ENCODE measurements at regions not wholly inside any gene's neighbourhood (a gene's known extent, or its start where the extent isn't known, plus 50 kb on each side); places are given as distances from the start of the nearest gene placed in this dataset.
A peak's percentile ranks its signal among the peaks of the same experiment; 100 is the strongest.

- H3K4me2 ChIP-seq (ENCODE audit: low read length), result no peak overlapping the region
- no peak overlapping the region for H2BK5ac ChIP-seq (ENCODE audit: low read depth, low read length, poor library complexity)
- no peaks in the 10 kb centered on the region for H3K79me2 ChIP-seq (ENCODE audit: control insufficient read depth, insufficient read depth, low read length, poor library complexity)
- H2BK120ac ChIP-seq (ENCODE audit: insufficient read depth, low read length, poor library complexity), result no peak overlapping the region
- no peak for DNase-seq
- H3K4me1 ChIP-seq (ENCODE audit: control insufficient read depth in 1 of 2, insufficient read depth in 2 of 2, low read length in 2 of 2), result peaks cover 11 to 12% of the 10 kb centered on the region in 2 experiments
- H3K79me1 ChIP-seq (ENCODE audit: low read length), result no peaks in the 10 kb centered on the region
- H3K36me3 ChIP-seq (ENCODE audit: control insufficient read depth in 1 of 2, insufficient read depth in 2 of 2, low read length in 2 of 2), result no peaks in the 10 kb centered on the region
- no peak overlapping the region for H4K8ac ChIP-seq (ENCODE audit: low read depth, low read length)
- no peaks in the 10 kb centered on the region for H3K9me3 ChIP-seq (ENCODE audit: insufficient read depth, low read depth, low read length)
- H3K27me3 ChIP-seq (ENCODE audit: insufficient read depth, low read length), result no peaks in the 10 kb centered on the region
- no peak overlapping the region for H3K23ac ChIP-seq (ENCODE audit: low read length)
- no peak overlapping the region for H2BK12ac ChIP-seq (ENCODE audit: low read length)
- no peak overlapping the region for H2AK5ac ChIP-seq (ENCODE audit: low read length)
- H3K14ac ChIP-seq (ENCODE audit: low read length), result no peak overlapping the region
- no peak overlapping the region for H4K12ac ChIP-seq (ENCODE audit: low read depth, low read length)
- no peak overlapping the region for H3K4me3 ChIP-seq (ENCODE audit: low read depth, low read length)
- no peak overlapping the region for H3K27ac ChIP-seq (ENCODE audit: low read depth, low read length)
- no CpG with 5 or more reads among the region's 24 CpGs for WGBS (ENCODE audit: extremely low coverage, insufficient coverage, insufficient read length)
- no peak overlapping the region for H4K91ac ChIP-seq (ENCODE audit: low read depth, low read length)
- no peak overlapping the region for H2AFZ ChIP-seq (ENCODE audit: insufficient read depth, low read length, poor library complexity)
- H3K18ac ChIP-seq (ENCODE audit: low read length), result no peak overlapping the region
- H3K4ac ChIP-seq (ENCODE audit: low read depth, low read length), result no peak overlapping the region
- no peak overlapping the region for H3K9ac ChIP-seq (ENCODE audit: low read length)
Measured at GRCh38 chr16:85338989-85339685, 226.9 kb upstream of the CIBAR2 start.

- no peak overlapping the region for H3K4me3 ChIP-seq (ENCODE audit: low read depth, low read length)
- no peak overlapping the region for H3K27ac ChIP-seq (ENCODE audit: low read depth, low read length)
- H2BK5ac ChIP-seq (ENCODE audit: low read depth, low read length, poor library complexity), result no peak overlapping the region
- H3K79me2 ChIP-seq (ENCODE audit: control insufficient read depth, insufficient read depth, low read length, poor library complexity), result no peaks in the 10 kb centered on the region
- H2AFZ ChIP-seq (ENCODE audit: insufficient read depth, low read length, poor library complexity), result no peak overlapping the region
- DNase-seq, result no peak
- no peaks in the 10 kb centered on the region for H3K79me1 ChIP-seq (ENCODE audit: low read length)
- WGBS (ENCODE audit: extremely low coverage, insufficient coverage, insufficient read length), result no CpG with 5 or more reads among the region's 19 CpGs
- H3K4ac ChIP-seq (ENCODE audit: low read depth, low read length), result no peak overlapping the region
- H4K91ac ChIP-seq (ENCODE audit: low read depth, low read length), result no peak overlapping the region
- H3K9me3 ChIP-seq (ENCODE audit: insufficient read depth, low read depth, low read length), result peaks cover 4% of the 10 kb centered on the region
- H4K12ac ChIP-seq (ENCODE audit: low read depth, low read length), result no peak overlapping the region
- H3K23ac ChIP-seq (ENCODE audit: low read length), result no peak overlapping the region
- no peak overlapping the region for H3K18ac ChIP-seq (ENCODE audit: low read length)
- no peak overlapping the region for H3K9ac ChIP-seq (ENCODE audit: low read length)
- H2AK5ac ChIP-seq (ENCODE audit: low read length), result peak overlapping the region; percentile 36
- H2BK12ac ChIP-seq (ENCODE audit: low read length), result no peak overlapping the region
- no peak overlapping the region for H3K14ac ChIP-seq (ENCODE audit: low read length)
- H3K36me3 ChIP-seq (ENCODE audit: control insufficient read depth in 1 of 2, insufficient read depth in 2 of 2, low read length in 2 of 2), result no peaks in the 10 kb centered on the region
- no peak overlapping the region for H3K4me2 ChIP-seq (ENCODE audit: low read length)
- peaks cover 0 to 2% of the 10 kb centered on the region in 2 experiments for H3K4me1 ChIP-seq (ENCODE audit: control insufficient read depth in 1 of 2, insufficient read depth in 2 of 2, low read length in 2 of 2)
- H2BK120ac ChIP-seq (ENCODE audit: insufficient read depth, low read length, poor library complexity), result no peak overlapping the region
- H4K8ac ChIP-seq (ENCODE audit: low read depth, low read length), result no peak overlapping the region
- H3K27me3 ChIP-seq (ENCODE audit: insufficient read depth, low read length), result no peaks in the 10 kb centered on the region
Measured at GRCh38 chr16:85341972-85342695, 229.9 kb upstream of the CIBAR2 start.

- H3K14ac ChIP-seq (ENCODE audit: low read length), result no peak overlapping the region
- no peak overlapping the region for H3K9ac ChIP-seq (ENCODE audit: low read length)
- H3K27ac ChIP-seq (ENCODE audit: low read depth, low read length), result no peak overlapping the region
- H3K4ac ChIP-seq (ENCODE audit: low read depth, low read length), result no peak overlapping the region
- no peaks in the 10 kb centered on the region for H3K27me3 ChIP-seq (ENCODE audit: insufficient read depth, low read length)
- no peak overlapping the region for H3K18ac ChIP-seq (ENCODE audit: low read length)
- no CpG with 5 or more reads among the region's 17 CpGs for WGBS (ENCODE audit: extremely low coverage, insufficient coverage, insufficient read length)
- peaks cover 3 to 6% of the 10 kb centered on the region in 2 experiments for H3K4me1 ChIP-seq (ENCODE audit: control insufficient read depth in 1 of 2, insufficient read depth in 2 of 2, low read length in 2 of 2)
- H4K12ac ChIP-seq (ENCODE audit: low read depth, low read length), result no peak overlapping the region
- H2AK5ac ChIP-seq (ENCODE audit: low read length), result no peak overlapping the region
- no peak overlapping the region for H2BK120ac ChIP-seq (ENCODE audit: insufficient read depth, low read length, poor library complexity)
- no peak for DNase-seq
- H4K8ac ChIP-seq (ENCODE audit: low read depth, low read length), result no peak overlapping the region
- H3K9me3 ChIP-seq (ENCODE audit: insufficient read depth, low read depth, low read length), result peaks cover 4% of the 10 kb centered on the region
- no peak overlapping the region for H3K23ac ChIP-seq (ENCODE audit: low read length)
- no peak overlapping the region for H3K4me3 ChIP-seq (ENCODE audit: low read depth, low read length)
- no peaks in the 10 kb centered on the region for H3K79me1 ChIP-seq (ENCODE audit: low read length)
- no peaks in the 10 kb centered on the region for H3K79me2 ChIP-seq (ENCODE audit: control insufficient read depth, insufficient read depth, low read length, poor library complexity)
- H3K4me2 ChIP-seq (ENCODE audit: low read length), result no peak overlapping the region
- no peaks in the 10 kb centered on the region for H3K36me3 ChIP-seq (ENCODE audit: control insufficient read depth in 1 of 2, insufficient read depth in 2 of 2, low read length in 2 of 2)
- H2AFZ ChIP-seq (ENCODE audit: insufficient read depth, low read length, poor library complexity), result no peak overlapping the region
- no peak overlapping the region for H4K91ac ChIP-seq (ENCODE audit: low read depth, low read length)
- H2BK12ac ChIP-seq (ENCODE audit: low read length), result no peak overlapping the region
- no peak overlapping the region for H2BK5ac ChIP-seq (ENCODE audit: low read depth, low read length, poor library complexity)
Measured at GRCh38 chr16:85344502-85345128, 232.3 kb upstream of the CIBAR2 start.

- H3K23ac ChIP-seq (ENCODE audit: low read length), result no peak overlapping the region
- no peak overlapping the region for H4K8ac ChIP-seq (ENCODE audit: low read depth, low read length)
- H3K18ac ChIP-seq (ENCODE audit: low read length), result no peak overlapping the region
- no peak overlapping the region for H3K4me3 ChIP-seq (ENCODE audit: low read depth, low read length)
- H3K27ac ChIP-seq (ENCODE audit: low read depth, low read length), result no peak overlapping the region
- H3K79me2 ChIP-seq (ENCODE audit: control insufficient read depth, insufficient read depth, low read length, poor library complexity), result no peaks in the 10 kb centered on the region
- H3K14ac ChIP-seq (ENCODE audit: low read length), result no peak overlapping the region
- no peak for DNase-seq
- no peaks in the 10 kb centered on the region for H3K79me1 ChIP-seq (ENCODE audit: low read length)
- H3K9me3 ChIP-seq (ENCODE audit: insufficient read depth, low read depth, low read length), result peaks cover 4% of the 10 kb centered on the region
- no peak overlapping the region for H3K4ac ChIP-seq (ENCODE audit: low read depth, low read length)
- H3K4me2 ChIP-seq (ENCODE audit: low read length), result no peak overlapping the region
- no peak overlapping the region for H4K91ac ChIP-seq (ENCODE audit: low read depth, low read length)
- H2BK5ac ChIP-seq (ENCODE audit: low read depth, low read length, poor library complexity), result no peak overlapping the region
- H2BK12ac ChIP-seq (ENCODE audit: low read length), result no peak overlapping the region
- no CpG with 5 or more reads among the region's 7 CpGs for WGBS (ENCODE audit: extremely low coverage, insufficient coverage, insufficient read length)
- H3K27me3 ChIP-seq (ENCODE audit: insufficient read depth, low read length), result no peaks in the 10 kb centered on the region
- H3K4me1 ChIP-seq (ENCODE audit: control insufficient read depth in 1 of 2, insufficient read depth in 2 of 2, low read length in 2 of 2), result peaks cover 5 to 9% of the 10 kb centered on the region in 2 experiments
- H2AFZ ChIP-seq (ENCODE audit: insufficient read depth, low read length, poor library complexity), result no peak overlapping the region
- no peak overlapping the region for H3K9ac ChIP-seq (ENCODE audit: low read length)
- H3K36me3 ChIP-seq (ENCODE audit: control insufficient read depth in 1 of 2, insufficient read depth in 2 of 2, low read length in 2 of 2), result no peaks in the 10 kb centered on the region
- no peak overlapping the region for H4K12ac ChIP-seq (ENCODE audit: low read depth, low read length)
- no peak overlapping the region for H2AK5ac ChIP-seq (ENCODE audit: low read length)
- no peak overlapping the region for H2BK120ac ChIP-seq (ENCODE audit: insufficient read depth, low read length, poor library complexity)
Measured at GRCh38 chr16:85345129-85345639, 232.9 kb upstream of the CIBAR2 start.

All from trophoblast cell (in vitro differentiated cells and primary cell).